ENCODE measurements at regions not wholly inside any gene's neighbourhood (a gene's known extent, or its start where the extent isn't known, plus 50 kb on each side); places are given as distances from the start of the nearest gene placed in this dataset.

DNA sequence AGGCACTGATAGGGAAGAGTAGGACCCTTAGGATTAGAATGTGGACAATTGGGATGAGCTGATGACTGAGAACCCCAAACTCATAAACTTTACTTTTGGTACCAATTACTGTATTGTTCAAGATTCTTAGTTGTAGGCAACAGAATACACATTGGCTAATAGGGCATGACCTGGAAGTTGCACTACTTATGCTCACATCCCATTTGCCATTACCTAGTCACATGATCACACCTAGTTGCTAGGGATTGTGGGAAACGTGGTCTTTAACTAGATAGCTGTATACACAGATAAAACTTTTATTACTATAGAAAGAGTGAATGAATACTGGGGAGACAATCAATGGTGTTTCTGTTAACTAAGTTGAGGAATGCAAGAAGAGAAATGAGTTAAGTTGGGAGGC lies 113.4 kb upstream of the AKIRIN2 start:
- DNase-seq (ENCODE audit: low spot score) (no peak), ATAC-seq (no peak)

DNA sequence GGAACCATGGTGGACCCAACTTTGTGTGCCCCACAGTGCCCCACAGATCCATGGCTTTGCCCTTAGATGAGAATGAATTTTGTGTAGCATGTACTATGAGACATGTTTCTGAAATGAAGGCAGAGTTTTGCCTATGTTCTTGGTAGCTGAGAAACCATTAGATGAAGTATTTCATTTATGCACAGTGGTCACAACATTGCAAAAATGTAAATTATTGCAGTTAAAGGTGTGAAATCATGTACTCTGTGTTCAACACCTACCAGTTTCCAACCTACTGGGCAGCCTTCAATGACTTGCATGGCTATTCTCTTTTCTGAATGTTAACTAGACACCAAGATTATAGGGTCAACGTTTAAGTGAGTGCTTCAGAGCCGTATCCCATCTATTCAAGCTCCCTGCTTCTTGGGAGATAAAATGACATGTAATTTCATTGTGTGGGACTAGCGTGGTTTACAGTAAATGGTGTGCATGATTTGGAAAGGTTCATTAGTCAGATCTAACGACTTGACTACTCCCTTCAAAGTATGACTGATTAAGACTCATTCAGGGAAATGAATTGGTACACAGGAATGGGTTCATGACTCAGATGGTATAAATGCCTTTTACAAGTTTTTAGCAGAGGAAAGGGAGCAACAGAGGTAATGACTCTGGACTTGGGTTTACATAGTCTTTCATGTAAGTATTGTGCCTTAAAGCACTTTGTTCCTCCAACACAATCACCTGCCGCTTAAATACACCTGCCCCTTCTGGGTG lies 106.1 kb upstream of the AKIRIN2 start:
- ATAC-seq (no peak), DNase-seq (ENCODE audit: low spot score) (no peak)

DNA sequence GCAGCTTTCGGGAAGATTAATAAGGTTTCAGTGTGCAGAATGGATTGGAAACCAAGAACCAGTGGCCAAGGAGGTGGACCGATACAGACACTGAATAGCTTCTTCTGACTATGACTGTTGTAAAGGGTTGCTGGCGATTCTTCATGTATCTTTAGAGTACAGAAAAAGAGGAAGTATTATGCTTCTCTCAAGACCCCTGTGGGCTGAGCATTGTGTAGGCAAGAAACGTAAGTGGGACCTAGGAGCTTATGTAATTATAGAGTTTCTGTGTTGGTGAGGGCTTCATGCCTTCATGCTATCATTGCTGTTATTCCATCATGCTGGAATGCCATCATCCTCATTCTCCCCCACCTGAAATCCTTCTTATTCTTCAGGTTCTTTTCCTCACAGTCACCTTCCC lies 105.4 kb upstream of the AKIRIN2 start:
- no peak for ATAC-seq

DNA sequence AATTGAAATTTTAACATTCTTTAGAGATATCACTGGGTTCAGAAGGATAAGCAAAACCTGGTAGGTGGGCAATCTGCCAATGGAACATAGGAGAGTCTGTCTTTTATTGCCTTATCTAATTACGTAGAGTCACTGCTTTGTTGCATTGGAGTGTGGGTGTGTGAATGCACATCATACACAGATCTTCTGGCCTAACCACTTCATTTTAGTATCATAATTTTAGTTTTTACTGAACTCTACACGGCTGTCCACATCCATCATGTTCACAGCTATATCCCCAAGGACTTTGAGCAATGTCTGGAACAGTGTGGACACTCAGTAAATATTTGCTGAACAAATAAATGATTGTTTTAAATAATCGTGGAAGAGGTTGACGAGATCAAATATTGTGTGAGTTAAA lies 104.6 kb upstream of the AKIRIN2 start:
- no peak for DNase-seq (ENCODE audit: low spot score)
- peak; percentile 83 for ATAC-seq

More for the DNA sequence above, 105.4 kb upstream of the AKIRIN2 start:
- no peak for DNase-seq (ENCODE audit: low spot score)

DNA sequence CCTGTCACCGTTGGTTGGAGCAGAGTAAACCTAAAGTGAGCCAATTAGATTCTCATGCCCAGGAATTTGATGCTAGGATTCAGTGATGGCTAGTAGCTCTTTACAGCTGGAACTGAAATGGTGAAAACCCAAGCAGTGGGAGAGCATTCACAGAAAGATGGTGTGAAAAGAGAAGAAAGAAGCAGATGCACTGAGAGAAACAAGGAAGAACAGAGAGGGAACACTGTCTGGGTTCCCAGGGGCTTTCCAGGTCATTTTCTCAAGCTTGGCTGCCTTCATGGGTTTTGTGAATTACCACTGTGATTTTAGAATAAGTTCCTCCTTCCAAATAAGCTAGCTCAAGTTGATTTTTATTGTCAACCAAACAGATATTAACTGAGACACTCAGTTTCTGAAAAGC lies 104.1 kb upstream of the AKIRIN2 start:
- DNase-seq (ENCODE audit: low spot score) (no peak), ATAC-seq (no peak)

DNA sequence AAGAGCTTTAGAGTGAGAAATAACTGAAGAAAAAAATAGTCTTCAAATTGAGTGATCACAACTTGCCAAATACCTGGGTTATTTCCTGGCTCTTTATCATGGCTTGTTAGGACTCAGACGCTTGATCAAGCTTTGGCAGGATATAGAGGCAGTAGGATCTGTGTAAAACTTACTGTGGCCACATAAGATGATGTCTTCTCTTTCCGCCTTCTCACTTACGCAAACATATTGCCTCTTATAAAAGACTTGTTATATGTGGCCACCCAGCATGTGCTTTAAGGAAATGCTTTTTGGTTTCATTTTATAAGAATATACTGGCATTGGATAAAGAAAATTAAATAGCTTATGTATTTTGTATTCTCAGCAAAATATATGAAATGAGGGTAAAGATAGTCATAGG lies 101.8 kb upstream of the AKIRIN2 start:
- DNase-seq (ENCODE audit: low spot score) (no peak), ATAC-seq (no peak)

DNA sequence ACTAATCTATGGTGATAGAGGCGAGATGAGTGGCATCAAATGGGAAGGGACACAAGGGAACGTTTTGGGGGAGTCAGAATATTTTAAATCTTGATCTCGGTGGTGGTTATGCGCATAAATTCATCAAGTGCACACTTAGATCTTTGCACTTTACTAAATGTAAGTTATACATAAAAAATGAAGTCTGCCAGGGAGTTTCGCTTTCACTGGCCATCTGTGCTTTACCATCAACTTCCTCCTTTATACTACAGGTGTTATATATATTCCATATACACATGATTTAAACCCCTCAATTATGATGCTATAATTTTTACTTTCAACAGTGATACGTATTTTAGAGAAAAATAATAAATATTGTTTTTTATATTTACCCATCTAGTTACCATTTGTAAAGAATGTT lies 97.6 kb upstream of the AKIRIN2 start:
- DNase-seq (ENCODE audit: low spot score) (no peak), ATAC-seq (no peak)

DNA sequence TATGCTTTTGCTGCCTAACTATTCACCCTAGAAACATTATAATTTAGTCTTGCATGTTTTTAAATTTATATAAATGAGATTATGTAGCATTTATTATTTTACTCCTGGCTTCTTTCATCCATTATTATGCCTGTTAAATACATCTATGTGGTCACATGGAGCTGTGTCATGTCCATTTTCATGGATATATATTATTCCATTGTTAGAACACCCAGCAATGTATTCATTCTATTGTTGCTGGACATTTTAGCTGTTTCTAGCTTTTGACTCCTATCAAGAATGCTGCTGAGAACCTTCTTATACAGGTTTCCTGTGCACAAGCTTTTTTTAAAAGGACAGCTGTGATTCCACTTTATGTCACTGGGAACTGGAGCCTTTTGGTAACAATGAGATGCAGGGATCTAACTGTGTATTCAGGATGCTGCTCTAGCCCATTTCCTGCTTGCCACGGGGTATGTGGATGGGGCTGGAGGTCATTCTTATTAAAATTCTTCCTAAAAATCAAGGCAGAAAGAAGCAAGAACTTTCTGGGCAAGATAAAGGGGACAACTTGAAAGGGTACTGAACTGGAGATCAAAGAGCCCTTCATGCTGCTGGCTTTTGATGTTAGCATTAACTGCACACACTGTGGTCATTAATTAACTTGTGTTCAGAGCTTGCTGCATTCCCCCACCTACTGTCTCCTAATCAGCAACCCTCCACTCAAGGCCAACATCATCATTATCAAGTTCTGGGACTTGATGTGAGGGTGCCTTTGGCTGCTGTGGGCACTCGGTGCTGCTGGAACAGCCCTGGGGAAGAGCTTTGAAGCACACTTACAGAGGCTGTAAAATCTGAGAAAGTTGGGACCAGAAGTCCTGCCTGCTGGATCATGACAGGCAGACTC lies 96.6 kb upstream of the AKIRIN2 start:
- ATAC-seq (no peak), DNase-seq (ENCODE audit: low spot score) (no peak)

DNA sequence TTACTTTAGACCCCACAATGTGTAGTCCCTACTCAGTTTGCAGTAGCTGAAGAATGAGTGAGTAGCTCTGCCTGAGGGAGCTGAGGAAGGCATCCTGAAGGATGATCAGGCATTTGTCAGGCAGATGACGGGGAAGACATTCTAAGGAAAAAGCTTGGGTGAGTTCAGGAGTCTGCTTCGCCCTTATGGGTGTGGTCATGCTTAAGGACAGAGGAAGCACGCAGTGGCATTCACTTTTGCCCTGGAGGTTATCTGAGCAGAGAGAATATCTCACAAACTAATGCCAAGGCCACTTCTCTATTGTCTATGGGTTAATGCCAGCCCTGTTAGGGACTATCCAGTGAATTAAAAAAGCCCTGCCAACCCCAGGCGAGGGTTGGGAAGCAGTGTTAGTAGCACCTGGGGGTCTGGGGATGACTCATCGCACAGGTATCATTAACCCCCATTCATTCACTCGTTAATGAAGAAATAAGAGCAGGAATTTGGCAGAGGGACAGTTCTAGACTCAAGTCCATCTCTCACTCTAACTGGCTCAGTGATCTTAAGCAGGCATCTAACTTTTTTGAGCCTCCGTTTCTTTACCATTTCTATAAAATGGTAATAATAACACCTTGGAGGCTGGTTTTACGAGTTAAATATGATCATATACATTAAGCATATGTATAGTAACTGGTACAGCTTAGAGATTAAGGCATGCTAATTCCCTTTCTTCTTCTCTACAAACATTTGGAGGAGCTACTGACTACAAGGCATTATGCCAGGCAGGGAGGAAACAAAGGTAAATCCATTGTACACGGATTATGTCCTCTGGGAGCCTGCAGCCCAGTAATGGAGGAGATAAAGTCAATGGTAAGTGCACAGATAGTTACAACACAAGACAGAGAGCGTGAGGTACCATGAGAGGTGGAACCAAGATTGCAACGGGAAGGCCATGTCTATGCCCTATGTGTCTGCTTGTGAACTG lies 93.2 kb upstream of the AKIRIN2 start:
- no peak for DNase-seq (ENCODE audit: low spot score)
- ATAC-seq: no peak

DNA sequence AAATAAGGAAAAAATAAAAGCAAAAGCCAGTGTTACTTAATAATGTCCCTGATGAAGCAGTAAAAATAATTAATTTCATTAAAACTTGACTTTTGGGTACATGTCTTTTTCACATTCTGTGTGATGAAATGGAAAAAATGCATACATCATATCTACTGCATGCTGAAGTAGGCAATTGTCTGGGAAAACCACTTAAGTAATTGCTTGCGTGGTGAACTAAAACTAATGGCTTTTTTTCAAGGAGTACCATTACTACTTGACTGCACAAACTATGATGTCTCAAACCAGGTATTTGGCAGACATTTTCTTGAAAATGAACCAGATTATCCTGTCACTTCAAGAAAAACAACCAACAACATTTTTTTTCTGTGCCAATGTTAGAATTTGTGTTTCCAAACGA lies 91.3 kb upstream of the AKIRIN2 start:
- DNase-seq (ENCODE audit: low spot score) (no peak), ATAC-seq (no peak)

DNA sequence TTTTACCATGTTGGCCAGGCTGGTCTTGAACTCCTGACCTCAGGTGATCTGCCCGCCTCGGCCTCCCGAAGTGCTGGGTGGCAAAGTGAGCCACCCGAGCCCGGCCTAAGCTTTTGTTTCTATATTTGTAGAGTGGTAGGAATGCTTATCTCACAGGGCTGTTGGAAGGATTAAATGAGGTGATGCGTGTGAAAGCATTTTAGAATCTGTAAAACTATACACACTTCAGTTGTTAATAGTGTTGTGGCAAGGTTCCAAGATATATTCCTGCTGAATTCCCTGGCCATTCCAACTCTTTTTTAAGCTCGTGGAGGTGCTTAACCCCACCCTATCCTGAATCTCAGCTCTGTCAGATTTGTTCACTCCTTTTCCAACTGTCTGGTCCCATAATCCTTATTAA lies 89.9 kb upstream of the AKIRIN2 start:
- DNase-seq (ENCODE audit: low spot score) (no peak), ATAC-seq (no peak)

DNA sequence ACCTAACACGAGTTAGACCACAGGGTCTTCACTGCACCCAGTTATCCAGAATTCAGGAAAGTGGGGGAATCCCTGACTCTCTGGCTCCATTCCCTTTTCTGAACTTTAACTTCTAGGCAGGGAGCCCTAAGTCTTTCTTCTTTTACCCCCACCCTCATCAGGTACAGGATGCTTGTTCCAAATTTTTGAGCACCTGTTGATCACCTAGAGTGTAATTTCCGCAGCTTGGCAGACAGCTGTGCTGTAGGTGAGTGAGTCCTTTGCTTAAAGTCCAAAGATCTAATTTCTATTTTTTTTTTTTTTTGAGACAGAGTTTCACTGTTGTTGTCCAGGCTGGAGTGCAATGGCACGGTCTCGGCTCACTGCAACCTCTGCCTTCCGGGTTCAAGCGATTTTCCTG lies 89.5 kb upstream of the AKIRIN2 start:
- DNase-seq (ENCODE audit: low spot score) (no peak), ATAC-seq (peak; percentile 72)

DNA sequence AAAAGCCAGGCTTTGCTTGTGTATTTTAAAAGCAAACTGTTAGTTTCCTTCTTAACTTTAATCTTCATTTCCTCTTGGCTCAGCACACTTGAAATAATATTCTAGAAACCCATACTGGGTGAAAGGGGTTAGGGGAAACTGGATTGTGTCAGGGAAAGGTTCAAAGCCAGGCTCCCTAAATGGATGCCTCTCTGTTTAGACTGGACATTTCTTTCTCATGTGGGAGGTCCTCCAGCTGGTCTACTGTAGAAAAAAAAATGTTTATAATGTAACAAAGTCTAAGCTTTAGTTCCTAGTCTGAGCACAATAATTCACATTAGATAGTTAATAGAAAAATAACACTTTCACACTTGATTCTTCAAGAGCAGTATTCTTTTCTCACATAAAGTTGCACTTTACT lies 89.0 kb upstream of the AKIRIN2 start:
- no peak for DNase-seq (ENCODE audit: low spot score)
- peak; percentile 18 for ATAC-seq

DNA sequence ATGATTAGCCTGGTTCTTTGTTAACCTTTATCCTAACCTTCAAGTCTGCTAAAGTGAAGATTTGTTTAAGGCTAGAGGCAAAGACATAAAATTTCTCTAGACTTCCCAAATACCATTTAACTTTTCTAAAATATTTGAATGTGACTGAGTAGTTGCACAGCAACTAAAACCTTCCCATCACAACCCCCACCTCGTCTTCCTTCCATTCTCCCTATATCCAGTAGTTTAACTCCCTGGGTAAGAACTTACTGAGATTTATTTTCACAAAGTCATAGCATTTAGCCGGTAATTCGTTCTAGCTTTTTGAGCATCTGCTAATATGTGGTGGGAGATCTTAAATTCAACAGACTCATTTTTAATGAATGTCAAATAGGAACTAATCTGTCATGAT lies 87.9 kb upstream of the AKIRIN2 start:
- DNase-seq (ENCODE audit: low spot score) (no peak), ATAC-seq (no peak)

DNA sequence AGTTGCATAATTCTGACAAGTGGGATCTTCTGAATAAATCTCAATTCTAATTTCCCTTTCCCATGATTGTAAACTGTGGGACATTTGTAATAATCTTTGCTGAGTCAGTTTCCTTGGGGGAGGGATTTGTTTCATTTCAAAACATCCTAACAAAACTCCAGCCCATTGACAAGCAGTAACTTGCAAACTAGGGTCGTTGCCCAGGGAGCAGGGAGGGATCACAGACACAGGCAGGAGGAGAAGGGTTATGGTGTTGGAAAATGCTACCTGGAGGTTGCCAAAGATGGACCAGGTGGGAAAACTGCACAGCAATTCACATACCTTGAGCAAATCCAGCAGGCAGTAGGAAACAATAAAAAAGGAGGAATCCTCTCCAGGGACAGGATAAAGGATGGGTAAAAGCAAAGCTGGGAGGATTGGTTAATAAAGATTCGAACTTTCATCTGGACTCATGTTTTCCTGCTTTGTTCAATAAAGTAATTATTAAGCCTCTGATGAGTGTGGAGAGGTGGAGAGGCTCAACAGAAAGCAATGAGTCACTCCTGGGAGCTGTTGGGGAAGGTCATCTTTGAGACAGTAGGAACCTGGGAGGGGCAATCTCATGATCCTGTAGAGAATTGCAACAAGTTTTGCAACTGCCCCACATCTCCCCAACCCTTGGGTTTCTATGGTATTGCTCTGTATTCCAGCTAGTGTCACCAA lies 87.3 kb upstream of the AKIRIN2 start:
- peak; percentile 34 for ATAC-seq
- no peak for DNase-seq (ENCODE audit: low spot score)

DNA sequence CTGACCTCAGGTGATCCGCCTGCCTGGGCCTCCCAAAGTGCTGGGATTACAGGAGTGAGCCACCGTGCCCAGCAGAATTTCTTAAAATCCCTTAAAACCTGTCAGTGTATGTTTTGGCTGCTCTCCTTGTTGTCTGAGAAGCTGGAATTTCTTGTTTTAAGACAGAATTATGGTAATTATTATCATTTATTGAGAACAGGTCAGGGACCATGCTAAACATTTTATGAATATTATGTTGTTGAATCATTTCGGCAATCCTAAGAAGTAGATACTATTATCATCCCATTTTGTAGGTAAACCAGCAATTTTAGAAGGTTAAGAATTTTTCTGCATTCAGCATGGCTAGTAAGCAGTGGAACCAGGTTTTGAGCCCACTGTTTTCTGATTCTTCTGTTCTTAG lies 86.1 kb upstream of the AKIRIN2 start:
- DNase-seq (ENCODE audit: low spot score) (no peak), ATAC-seq (no peak)

DNA sequence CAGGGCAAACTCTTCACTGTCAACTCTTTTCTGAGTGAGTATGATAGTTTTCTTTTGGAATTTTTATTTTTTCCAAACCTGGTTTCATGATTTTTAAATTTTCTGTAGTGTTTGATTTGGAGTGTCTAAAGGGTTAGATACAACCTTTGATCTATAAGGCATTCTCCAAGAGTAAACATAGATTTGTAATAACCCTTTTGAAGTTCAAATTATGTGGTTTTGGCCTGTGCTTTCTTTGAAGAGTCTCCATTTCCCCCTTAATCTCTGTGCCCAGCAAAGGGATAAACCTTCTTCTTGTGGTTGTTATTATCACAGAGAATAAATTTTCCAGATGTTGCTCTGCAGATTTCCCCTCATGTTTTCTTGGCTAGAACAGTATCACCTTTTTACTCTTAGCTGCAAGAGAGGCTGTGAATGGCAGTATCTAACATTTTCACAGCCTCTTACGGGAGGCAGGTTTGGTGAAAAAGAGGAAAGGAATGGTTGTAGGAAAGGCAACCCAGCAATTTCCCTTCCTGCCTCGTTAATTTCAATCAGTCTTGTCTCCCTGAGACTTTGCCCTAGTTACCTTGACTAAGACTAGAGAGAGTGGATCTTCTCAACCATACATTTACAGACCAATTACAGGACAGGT lies 83.3 kb upstream of the AKIRIN2 start:
- peak; percentile 44 for ATAC-seq
- DNase-seq (ENCODE audit: low spot score): no peak

DNA sequence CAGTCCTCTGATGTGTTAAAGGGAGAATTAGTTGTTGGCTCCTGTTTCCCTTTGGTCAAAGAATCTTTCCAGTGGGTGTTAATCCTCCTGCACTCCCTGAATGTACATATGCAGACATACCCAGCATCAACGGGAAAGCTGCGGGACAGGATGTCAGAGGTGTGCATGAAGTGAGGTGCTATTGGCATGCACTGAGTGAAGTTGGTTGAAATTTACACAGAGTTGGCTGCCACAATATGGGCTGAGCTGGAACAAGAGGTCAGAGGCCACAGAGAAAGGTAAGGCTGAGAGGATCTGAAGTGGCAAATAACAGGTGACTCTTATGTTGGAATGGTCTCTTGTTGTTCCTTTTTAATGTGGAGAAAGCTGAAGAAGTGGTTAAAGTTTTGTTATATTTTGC lies 82.7 kb upstream of the AKIRIN2 start:
- peak; percentile 75 for DNase-seq (ENCODE audit: low spot score)
- peak; percentile 96 for ATAC-seq

DNA sequence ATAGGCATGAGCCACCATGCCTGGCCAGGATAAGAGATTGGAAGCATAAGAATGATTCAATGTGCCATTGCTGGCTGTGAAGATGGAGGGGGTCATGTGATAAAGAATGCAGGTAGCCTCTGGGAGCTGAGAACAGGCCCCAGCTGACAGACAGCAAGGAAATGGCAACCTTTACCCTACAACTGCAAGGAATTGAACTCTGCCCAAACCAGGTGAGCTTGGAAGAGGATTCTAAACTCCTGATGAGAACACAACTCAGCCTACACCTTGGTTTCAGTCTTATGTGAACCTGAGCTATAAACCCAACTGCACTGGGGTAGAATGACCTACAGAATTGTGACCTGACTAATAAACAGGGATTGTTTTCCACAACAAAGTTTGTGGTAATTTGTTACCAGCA lies 82.0 kb upstream of the AKIRIN2 start:
- ATAC-seq: peak; percentile 24
- DNase-seq (ENCODE audit: low spot score): no peak

DNA sequence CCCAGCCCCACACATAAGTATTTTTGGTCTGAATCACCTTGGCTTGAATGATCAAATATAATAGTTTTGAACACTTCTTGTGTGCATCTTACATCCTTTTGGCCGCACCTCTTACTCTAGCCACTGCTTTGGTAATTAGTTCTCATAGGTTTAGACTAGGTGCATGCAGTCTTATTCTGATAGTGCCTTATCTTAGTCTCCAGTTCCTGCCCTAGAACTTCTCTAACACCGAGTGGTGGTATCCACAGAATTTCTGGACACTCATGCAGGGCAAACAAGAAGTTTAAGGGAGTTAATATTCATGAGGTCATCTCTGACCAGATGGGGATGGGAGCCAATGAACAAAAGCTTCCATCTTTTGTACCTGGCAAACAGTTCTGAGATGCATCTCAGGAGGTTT lies 77.5 kb upstream of the AKIRIN2 start:
- DNase-seq (ENCODE audit: low spot score): no peak
- no peak for ATAC-seq

Data from left lobe of liver (tissue), 2 donors.